HG03064 (cell line): ENCODE measurements at regions not wholly inside any gene's neighbourhood (a gene's known extent, or its start where the extent isn't known, plus 50 kb on each side); places are given as distances from the start of the nearest gene placed in this dataset.
"Not testable (repeated sequence)": the region's sequence is repeated elsewhere in the genome, so short reads cannot be mapped to it uniquely, and the experiment has no call there.

Experiments used
- ATAC-seq: cut with Tn5 transposase; IDR thresholded peaks from one replicate; pipeline ENCODE4 v1.9.1; 2021; ENCODE audit warnings: low read depth; ENCODE audit not compliant: unreplicated experiment

- ATAC-seq = no peak
Observed at GRCh38 chr4:124947622-124948265, 235.2 kb upstream of the ANKRD50 start.

- no peak for ATAC-seq
Observed at GRCh38 chr4:124946696-124947095, 234.2 kb upstream of the ANKRD50 start.

- ATAC-seq = no peak
Observed at GRCh38 chr4:124945422-124945821, 232.9 kb upstream of the ANKRD50 start.

GRCh38 chr4:124943938-124944337 is 231.4 kb upstream of the ANKRD50 start:
- no peak for ATAC-seq

DNA sequence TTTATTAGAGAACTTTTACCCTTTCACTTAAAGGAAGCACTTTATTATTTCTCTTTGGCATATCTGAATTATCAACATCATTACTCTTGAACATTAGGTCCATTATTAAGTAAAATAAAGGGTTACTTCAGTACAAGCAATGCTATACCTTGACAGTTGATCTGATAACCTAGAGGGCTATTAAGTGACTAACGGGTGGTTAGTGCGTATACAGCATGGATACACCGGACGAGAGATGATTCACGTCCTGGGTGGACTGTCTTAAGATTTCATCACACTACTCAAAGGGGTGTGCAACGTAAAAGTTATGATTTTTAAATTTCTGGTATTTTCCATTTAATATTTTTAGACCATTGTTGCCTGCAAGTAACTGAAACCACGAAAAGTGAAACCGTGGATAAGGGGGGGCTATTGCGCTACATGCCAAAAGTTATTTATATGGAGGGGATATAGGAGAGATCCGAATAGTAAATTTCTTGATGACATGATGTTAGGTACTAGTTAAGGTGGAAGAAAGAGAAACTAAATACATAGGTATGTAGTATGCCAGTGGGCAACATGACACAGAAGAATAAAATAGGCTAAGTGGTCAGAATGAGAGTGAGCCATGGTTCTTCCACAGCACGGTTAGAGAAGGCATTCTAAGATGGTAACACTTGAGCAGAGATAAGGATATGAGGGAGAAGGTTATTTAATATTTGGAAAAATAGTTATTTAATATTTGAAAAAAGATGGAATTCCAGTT is 230.8 kb upstream of the ANKRD50 start:
- no peak for ATAC-seq

DNA sequence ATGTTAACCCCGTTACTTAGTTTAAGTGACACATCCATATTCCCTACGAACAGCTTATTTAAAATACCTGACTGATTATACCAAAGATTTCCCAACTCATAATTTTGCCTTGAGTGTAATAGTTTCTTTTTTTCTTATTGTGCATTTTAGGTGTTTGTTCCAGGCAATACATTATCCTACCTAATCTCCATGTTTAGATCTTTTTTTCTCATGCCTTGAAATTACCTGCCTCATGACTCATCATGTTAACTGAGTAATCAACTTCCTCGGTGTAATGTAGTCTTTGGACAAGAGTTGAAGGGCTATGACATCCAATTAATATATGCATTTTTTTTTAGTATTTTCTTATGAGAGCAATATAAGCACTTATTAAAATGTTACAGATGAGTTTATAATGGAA is 228.7 kb upstream of the ANKRD50 start:
- no peak for ATAC-seq

GRCh38 chr4:124940387-124940786 is 227.9 kb upstream of the ANKRD50 start:
- no peak for ATAC-seq

GRCh38 chr4:124939908-124940307 is 227.4 kb upstream of the ANKRD50 start:
- ATAC-seq = no peak

DNA sequence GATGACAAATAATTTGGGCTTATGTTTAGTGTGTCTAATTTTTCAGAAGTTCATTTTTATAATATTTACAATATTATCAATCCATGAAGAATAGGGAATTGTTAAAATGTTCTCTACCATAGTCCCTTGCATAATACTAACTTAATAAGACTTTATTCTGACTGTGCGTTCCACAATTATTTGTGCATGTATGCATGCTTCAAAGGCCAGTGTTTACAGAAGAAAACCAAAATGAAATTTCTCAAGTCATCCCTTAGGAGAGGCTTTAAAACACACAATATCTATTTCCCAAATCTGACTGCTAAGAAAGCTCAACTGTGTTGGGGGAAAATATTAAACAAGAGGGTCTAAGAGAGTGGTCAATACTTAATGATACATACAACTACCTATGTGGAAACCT is 226.3 kb upstream of the ANKRD50 start:
- ATAC-seq = no peak

- no peak for ATAC-seq
Observed at GRCh38 chr4:124937993-124938392, 225.5 kb upstream of the ANKRD50 start.

DNA sequence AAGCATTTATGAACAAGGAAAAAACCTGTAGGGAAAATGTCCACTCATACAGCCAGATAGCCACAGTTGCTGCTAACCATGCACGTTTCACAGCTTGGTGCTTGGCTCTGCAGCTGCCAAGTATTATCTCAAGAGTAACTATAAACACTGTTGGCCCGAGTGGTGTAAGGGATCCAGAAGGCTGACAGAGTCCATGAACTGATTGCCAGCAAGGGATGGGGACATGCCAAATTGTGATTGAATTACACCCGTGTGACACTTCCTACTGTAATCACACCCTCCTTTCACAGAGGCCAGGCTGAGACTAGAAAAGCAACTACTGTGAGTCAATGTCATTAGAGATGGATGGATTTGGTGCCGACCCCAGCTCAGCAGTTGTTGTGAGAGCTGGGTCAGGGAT is 223.9 kb upstream of the ANKRD50 start:
- no peak for ATAC-seq

- no peak for ATAC-seq
Observed at GRCh38 chr4:124934916-124935315, 222.4 kb upstream of the ANKRD50 start.

- no peak for ATAC-seq
Observed at GRCh38 chr4:124933521-124933920, 221.0 kb upstream of the ANKRD50 start.

DNA sequence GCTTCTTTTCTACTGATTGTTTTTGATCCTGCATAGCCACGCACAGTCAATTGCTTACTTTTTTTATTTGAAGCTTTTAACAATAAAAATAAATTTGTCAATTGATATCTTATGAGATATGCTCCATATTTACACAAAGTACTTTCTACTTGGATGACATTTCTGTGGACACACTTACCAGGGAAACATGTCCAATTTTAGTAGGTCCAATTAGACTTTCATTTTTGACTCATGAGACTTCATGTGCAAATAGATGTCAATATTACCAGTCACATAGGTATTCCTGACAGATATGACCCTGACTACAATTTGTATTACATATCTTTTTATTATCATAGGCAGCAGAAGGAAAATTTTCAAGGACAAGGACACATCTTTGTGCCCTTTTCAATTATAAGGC is 219.9 kb upstream of the ANKRD50 start:
- no peak for ATAC-seq

GRCh38 chr4:124931050-124931449 is 218.5 kb upstream of the ANKRD50 start:
- ATAC-seq = no peak

- ATAC-seq = not testable (repeated sequence)
Observed at GRCh38 chr4:124922748-124923147, 210.2 kb upstream of the ANKRD50 start.

DNA sequence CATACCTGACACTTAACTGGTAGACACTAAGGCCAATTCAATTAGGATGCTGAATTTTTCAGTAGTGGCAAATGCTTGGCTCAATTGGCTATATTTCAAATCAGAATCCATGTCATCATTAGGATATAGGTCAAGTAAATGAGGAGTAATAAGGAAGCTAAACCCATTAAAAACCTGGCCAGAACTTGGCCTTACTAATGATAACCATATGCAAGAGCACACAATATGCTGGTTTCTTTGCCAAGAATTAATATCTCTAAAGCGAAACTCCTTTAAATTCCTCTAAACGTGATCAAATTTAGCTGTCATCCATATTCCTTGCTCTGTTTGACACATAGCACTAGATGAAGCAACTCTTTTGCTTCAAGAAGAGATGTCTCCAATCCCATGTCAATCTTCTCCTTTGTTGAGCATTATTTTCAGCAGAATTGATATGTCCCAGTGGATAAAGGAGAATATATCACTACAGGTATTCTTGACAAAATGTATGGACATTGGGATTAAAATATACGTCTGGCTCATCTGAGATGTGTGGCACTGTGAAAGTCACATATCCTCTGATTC is 206.1 kb upstream of the ANKRD50 start:
- ATAC-seq = no peak

DNA sequence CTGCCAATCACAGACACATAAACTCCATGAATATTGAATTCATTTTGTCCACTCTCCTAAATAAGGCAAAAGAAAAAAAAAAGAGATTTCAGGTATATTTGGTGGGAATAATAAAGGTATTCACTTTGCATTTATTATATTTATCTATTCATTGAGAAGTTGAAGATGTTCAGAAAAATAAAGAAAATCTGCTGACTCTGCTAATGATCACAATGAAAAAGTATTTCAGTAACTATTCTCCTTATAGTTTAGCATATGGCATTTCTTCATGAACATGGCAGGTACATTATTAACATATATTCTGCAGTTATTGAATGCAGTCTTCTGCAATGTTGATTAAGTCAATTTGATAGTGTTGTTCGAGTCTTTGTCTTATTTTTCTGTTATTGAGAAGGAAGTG is 202.5 kb upstream of the ANKRD50 start:
- no peak for ATAC-seq

- ATAC-seq = no peak
Observed at GRCh38 chr4:124913237-124913636, 200.7 kb upstream of the ANKRD50 start.

DNA sequence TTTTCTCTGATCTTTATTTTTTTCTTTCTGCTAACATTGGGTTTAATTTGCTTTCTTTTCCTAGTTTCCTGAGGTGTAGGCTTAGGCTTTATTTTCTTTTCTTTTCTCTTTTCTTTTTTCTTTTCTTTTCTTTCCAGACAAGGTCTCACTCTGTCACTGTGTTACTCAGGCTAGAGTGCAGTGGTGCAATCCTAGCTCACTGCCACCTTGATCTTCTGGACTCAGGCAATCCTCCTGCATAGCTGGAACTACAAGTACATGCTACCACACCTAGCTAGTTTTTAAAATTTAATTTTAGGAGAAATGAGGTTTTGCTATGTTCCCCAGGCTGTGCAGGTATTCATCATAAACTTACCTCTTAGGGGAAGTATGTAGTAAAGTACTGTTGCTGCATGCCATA is 197.8 kb upstream of the ANKRD50 start:
- ATAC-seq = no peak

DNA sequence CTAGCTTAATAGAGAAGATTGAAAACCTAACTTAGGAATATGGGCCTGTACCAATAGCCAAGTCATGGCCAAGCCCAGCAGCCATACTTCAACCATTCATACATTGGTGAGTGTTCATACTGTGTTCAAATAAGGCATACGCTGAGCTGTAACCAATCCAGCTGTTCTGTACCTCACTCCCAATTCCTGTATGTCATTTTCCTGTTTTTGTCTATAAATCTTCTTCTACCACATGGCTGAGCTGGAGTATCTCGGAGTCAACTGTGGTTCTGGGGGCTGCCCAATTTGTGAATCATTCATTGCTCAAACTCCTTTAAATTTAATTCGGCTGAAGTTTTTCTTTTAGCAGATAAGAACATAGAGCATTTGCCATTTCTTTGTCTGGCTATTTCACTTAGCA is 195.3 kb upstream of the ANKRD50 start:
- ATAC-seq = no peak

GRCh38 chr4:124905441-124905840 is 192.9 kb upstream of the ANKRD50 start:
- ATAC-seq = no peak
